ENCODE measurements at regions not wholly inside any gene's neighbourhood (a gene's known extent, or its start where the extent isn't known, plus 50 kb on each side); places are given as distances from the start of the nearest gene placed in this dataset.

DNA sequence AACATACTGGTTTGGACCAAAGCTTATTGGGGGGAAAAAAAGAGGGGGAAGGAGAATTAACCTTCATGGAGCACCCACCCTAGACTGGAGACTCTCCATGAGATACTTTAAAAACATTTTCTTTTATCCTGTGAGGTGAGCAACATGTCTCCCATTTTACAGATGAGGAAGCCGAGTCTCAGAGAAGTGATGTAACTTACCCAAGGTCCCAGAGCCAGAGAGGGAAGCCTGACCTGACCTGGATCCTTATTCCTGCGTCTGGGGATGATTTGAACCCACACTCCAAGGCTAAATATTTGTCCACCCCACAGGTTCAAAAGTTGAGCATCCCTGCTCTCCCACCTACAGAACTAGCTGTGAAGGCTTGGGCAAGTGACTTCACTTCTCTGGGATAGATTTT is 137.9 kb upstream of the JUN start:
- Histone ChIP-seq H3K9me3 (ENCODE audit: low read length) (no peaks in the 10 kb centered on the region), H3K27ac (ENCODE audit: low read length) (no peak overlapping the region), H3K9me2 (ENCODE audit: insufficient read depth, low read length) (no peaks in the 10 kb centered on the region), H4K20me1 (ENCODE audit: insufficient read depth) (no peaks in the 10 kb centered on the region), H3K9ac (ENCODE audit: low read length) (no peak overlapping the region), H3K27me3 (ENCODE audit: insufficient read depth, low read depth, low read length) (no peaks in the 10 kb centered on the region), H3F3A (ENCODE audit: insufficient read depth, low read length, poor library complexity, severe bottlenecking) (no peaks in the 10 kb centered on the region), H3K4me3 (ENCODE audit: low read length) (no peak overlapping the region), H3K4me2 (ENCODE audit: low read length) (no peak overlapping the region), H3K36me3 (ENCODE audit: insufficient read depth, low read length) (no peaks in the 10 kb centered on the region), H3K79me2 (replicated peaks; ENCODE audit: insufficient read depth, low read length) (no peaks in the 10 kb centered on the region), H2AFZ (ENCODE audit: low read depth, low read length) (no peak overlapping the region)
- TF ChIP-seq EZH2 (IDR thresholded peaks at IDR 0.05; ENCODE audit: borderline replicate concordance, insufficient read depth, low read length, poor library complexity, severe bottlenecking) (no peak), TAF1 (IDR thresholded peaks at IDR 0.05; ENCODE audit: low read depth) (no peak), CTCF (IDR thresholded peaks at IDR 0.05; ENCODE audit: poor library complexity, severe bottlenecking) (no peak), REST (IDR thresholded peaks at IDR 0.05; ENCODE audit: borderline replicate concordance) (no peak), RAD21 (conservative IDR thresholded peaks at IDR 0.05) (no peak), SMC3 (conservative IDR thresholded peaks at IDR 0.05; ENCODE audit: poor library complexity) (no peak), MXI1 (conservative IDR thresholded peaks at IDR 0.05; ENCODE audit: poor library complexity, severe bottlenecking) (no peak), EP300 (conservative IDR thresholded peaks at IDR 0.05; ENCODE audit: poor library complexity, severe bottlenecking) (no peak), POLR2AphosphoS5 (IDR thresholded peaks at IDR 0.05) (no peak)

DNA sequence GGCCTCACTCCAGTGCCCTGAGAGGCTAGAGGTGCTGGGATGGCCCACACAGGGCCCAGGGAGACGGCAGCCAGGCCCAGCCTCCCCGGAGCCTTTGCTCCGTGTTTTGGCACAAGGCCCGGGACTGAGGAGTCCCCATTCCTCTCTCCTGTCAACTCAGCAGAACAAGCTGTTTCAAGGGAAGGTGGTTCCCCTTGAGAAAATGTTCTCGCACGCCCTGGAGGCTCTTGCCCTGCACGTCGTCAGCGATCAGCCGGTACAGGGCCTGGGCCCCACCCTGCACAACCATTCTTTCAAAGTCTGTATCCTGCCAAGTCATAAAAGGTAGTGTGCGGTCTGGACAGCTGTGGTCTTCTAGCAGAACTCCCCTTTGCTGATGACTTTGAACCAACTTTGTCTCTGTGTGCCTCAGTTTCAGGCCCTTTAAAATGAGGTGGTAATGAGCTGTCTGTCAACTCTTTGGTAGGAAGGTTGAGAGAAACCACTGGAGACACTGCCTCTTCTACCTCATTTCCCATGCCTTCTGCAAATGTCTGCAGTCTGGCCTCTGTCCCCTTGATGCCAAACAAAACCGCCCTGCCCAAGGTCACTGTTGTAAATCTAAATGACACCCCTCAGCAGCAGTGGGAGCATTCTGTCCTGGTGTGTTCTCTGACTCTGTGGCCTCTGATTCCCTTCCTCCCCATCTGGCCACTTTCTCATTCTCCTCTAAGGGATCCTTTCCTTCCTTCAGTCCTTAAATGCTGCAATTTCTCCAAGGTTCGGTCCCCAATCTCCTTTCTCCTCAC is 138.6 kb upstream of the JUN start:
- no peak overlapping the region for H3K27ac ChIP-seq (ENCODE audit: low read length)
- no peaks in the 10 kb centered on the region for H3K27me3 ChIP-seq (ENCODE audit: insufficient read depth, low read depth, low read length)
- H3K4me2 ChIP-seq (ENCODE audit: low read length) = no peak overlapping the region
- H2AFZ ChIP-seq (ENCODE audit: low read depth, low read length) = no peak overlapping the region
- H4K20me1 ChIP-seq (ENCODE audit: insufficient read depth) = no peaks in the 10 kb centered on the region
- no peaks in the 10 kb centered on the region for H3K9me3 ChIP-seq (ENCODE audit: low read length)
- no peaks in the 10 kb centered on the region for H3K9me2 ChIP-seq (ENCODE audit: insufficient read depth, low read length)
- no peaks in the 10 kb centered on the region for H3K79me2 ChIP-seq (replicated peaks; ENCODE audit: insufficient read depth, low read length)
- no peak overlapping the region for H3K4me3 ChIP-seq (ENCODE audit: low read length)
- H3K9ac ChIP-seq (ENCODE audit: low read length) = no peak overlapping the region
- H3K36me3 ChIP-seq (ENCODE audit: insufficient read depth, low read length) = no peaks in the 10 kb centered on the region
- TF ChIP-seq MXI1 (conservative IDR thresholded peaks at IDR 0.05; ENCODE audit: poor library complexity, severe bottlenecking) (no peak), EZH2 (IDR thresholded peaks at IDR 0.05; ENCODE audit: borderline replicate concordance, insufficient read depth, low read length, poor library complexity, severe bottlenecking) (no peak), RAD21 (conservative IDR thresholded peaks at IDR 0.05) (no peak), SMC3 (conservative IDR thresholded peaks at IDR 0.05; ENCODE audit: poor library complexity) (no peak), POLR2AphosphoS5 (IDR thresholded peaks at IDR 0.05) (no peak), CTCF (IDR thresholded peaks at IDR 0.05; ENCODE audit: poor library complexity, severe bottlenecking) (no peak), EP300 (conservative IDR thresholded peaks at IDR 0.05; ENCODE audit: poor library complexity, severe bottlenecking) (no peak), REST (IDR thresholded peaks at IDR 0.05; ENCODE audit: borderline replicate concordance) (no peak), TAF1 (IDR thresholded peaks at IDR 0.05; ENCODE audit: low read depth) (no peak)
- no peaks in the 10 kb centered on the region for H3F3A ChIP-seq (ENCODE audit: insufficient read depth, low read length, poor library complexity, severe bottlenecking)
